22Rv1 (cell line): ENCODE measurements at regions not wholly inside any gene's neighbourhood (a gene's known extent, or its start where the extent isn't known, plus 50 kb on each side); places are given as distances from the start of the nearest gene placed in this dataset.

Experiments
- ZFX ChIP-seq: fragments of 450-650 bp; IDR thresholded peaks from 2 replicates; pipeline ENCODE4 v1.6.1; 2017; ENCODE audit warnings: antibody characterized with exemption, borderline replicate concordance
- TF ChIP-seq, protein P1 (sequence below): fragments of 450-650 bp; IDR thresholded peaks from 2 replicates; pipeline ENCODE4 v1.5.1; 2017; ENCODE audit warnings: mild to moderate bottlenecking

GRCh38 chr7:12107841-12108254, 103.2 kb upstream of the TMEM106B start:
- TF ChIP-seq, protein P1, sequence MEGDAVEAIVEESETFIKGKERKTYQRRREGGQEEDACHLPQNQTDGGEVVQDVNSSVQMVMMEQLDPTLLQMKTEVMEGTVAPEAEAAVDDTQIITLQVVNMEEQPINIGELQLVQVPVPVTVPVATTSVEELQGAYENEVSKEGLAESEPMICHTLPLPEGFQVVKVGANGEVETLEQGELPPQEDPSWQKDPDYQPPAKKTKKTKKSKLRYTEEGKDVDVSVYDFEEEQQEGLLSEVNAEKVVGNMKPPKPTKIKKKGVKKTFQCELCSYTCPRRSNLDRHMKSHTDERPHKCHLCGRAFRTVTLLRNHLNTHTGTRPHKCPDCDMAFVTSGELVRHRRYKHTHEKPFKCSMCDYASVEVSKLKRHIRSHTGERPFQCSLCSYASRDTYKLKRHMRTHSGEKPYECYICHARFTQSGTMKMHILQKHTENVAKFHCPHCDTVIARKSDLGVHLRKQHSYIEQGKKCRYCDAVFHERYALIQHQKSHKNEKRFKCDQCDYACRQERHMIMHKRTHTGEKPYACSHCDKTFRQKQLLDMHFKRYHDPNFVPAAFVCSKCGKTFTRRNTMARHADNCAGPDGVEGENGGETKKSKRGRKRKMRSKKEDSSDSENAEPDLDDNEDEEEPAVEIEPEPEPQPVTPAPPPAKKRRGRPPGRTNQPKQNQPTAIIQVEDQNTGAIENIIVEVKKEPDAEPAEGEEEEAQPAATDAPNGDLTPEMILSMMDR = no peak
- TF ChIP-seq ZFX = no peak
